ENCODE measurements at regions not wholly inside any gene's neighbourhood (a gene's known extent, or its start where the extent isn't known, plus 50 kb on each side); places are given as distances from the start of the nearest gene placed in this dataset.

DNA sequence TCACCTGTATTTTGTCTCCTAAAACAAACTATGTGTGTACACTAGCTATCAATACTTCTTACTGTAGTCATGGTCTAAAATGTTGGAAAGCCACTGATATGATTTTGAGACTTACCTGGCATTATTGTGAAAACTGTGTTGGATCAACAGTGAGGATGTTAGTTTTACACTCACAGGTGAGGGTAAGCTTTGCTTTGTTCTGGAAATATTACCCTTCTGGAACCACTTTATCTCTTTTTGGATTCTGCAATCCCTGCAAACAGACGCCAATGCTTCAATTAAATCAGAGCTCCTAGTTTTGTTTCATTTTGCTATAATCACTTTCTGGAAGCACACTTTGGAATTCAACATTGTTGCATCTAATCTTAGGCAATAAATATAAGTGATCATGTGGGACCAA is 223.3 kb downstream of the RPS29 start:
- TF ChIP-seq, protein P1, sequence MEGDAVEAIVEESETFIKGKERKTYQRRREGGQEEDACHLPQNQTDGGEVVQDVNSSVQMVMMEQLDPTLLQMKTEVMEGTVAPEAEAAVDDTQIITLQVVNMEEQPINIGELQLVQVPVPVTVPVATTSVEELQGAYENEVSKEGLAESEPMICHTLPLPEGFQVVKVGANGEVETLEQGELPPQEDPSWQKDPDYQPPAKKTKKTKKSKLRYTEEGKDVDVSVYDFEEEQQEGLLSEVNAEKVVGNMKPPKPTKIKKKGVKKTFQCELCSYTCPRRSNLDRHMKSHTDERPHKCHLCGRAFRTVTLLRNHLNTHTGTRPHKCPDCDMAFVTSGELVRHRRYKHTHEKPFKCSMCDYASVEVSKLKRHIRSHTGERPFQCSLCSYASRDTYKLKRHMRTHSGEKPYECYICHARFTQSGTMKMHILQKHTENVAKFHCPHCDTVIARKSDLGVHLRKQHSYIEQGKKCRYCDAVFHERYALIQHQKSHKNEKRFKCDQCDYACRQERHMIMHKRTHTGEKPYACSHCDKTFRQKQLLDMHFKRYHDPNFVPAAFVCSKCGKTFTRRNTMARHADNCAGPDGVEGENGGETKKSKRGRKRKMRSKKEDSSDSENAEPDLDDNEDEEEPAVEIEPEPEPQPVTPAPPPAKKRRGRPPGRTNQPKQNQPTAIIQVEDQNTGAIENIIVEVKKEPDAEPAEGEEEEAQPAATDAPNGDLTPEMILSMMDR (IDR thresholded peaks at IDR 0.05), result no peak
- TF ChIP-seq EZH2phosphoT487 (IDR thresholded peaks at IDR 0.05; ENCODE audit: borderline replicate concordance, low read depth) (no peak), FOXM1 (IDR thresholded peaks at IDR 0.05; ENCODE audit: low read depth) (no peak), YY1 (IDR thresholded peaks at IDR 0.05; ENCODE audit: low read depth) (no peak)

Data from SK-N-SH (cell line).